ENCODE measurements at regions not wholly inside any gene's neighbourhood (a gene's known extent, or its start where the extent isn't known, plus 50 kb on each side); places are given as distances from the start of the nearest gene placed in this dataset.

DNA sequence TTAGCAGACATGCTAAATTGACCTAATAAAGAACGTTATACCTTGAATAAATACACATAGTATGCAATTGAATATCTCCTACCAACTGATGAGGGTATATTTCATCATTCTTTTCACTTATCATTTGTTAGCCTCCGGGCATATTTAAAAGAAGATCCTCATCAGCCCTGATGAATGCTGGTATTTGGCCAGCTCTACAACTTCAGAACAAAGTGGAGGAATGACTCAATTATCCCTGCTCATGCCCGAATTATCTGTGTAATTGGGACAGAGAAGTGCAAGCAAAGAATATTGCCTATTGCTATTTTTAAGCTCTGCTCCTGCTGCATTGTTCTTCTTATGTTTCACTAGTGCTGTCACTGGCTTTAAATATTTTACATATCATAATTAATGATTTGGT is 622.1 kb downstream of the METTL15 start:
- TF ChIP-seq, protein P1, sequence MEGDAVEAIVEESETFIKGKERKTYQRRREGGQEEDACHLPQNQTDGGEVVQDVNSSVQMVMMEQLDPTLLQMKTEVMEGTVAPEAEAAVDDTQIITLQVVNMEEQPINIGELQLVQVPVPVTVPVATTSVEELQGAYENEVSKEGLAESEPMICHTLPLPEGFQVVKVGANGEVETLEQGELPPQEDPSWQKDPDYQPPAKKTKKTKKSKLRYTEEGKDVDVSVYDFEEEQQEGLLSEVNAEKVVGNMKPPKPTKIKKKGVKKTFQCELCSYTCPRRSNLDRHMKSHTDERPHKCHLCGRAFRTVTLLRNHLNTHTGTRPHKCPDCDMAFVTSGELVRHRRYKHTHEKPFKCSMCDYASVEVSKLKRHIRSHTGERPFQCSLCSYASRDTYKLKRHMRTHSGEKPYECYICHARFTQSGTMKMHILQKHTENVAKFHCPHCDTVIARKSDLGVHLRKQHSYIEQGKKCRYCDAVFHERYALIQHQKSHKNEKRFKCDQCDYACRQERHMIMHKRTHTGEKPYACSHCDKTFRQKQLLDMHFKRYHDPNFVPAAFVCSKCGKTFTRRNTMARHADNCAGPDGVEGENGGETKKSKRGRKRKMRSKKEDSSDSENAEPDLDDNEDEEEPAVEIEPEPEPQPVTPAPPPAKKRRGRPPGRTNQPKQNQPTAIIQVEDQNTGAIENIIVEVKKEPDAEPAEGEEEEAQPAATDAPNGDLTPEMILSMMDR (conservative IDR thresholded peaks at IDR 0.05; ENCODE audit: low read depth, low read length) = no peak
- TF ChIP-seq EZH2 (IDR thresholded peaks at IDR 0.05; ENCODE audit: low read length, unreplicated experiment) (no peak), EZH2phosphoT487 (IDR thresholded peaks at IDR 0.05; ENCODE audit: borderline replicate concordance, low read length) (no peak)
